Suprapubic skin (tissue), 4 donors: ENCODE measurements at regions not wholly inside any gene's neighbourhood (a gene's known extent, or its start where the extent isn't known, plus 50 kb on each side); places are given as distances from the start of the nearest gene placed in this dataset.

Experiments used
- DNase-seq, 2 donors: peaks; one replicate each; pipeline ENCODE4 v3.0.0-alpha.2; 2019; ENCODE audit warnings: low spot score in 2 of 2
- H3K27ac ChIP-seq: fragments of 200-600 bp; sonication (generic); one replicate; pipeline ENCODE4 v1.5.1; 2019
- H3K27me3 ChIP-seq: fragments of 200-600 bp; sonication (generic); one replicate; pipeline ENCODE4 v1.5.1; 2019
- H3K36me3 ChIP-seq: fragments of 200-600 bp; sonication (generic); one replicate; pipeline ENCODE4 v1.5.1; 2019
- H3K4me1 ChIP-seq: fragments of 200-600 bp; sonication (generic); one replicate; pipeline ENCODE4 v1.5.1; 2019
- H3K4me3 ChIP-seq: fragments of 200-600 bp; sonication (generic); one replicate; pipeline ENCODE4 v1.5.1; 2019; ENCODE audit warnings: mild to moderate bottlenecking
- H3K9me3 ChIP-seq: fragments of 200-600 bp; sonication (generic); one replicate; pipeline ENCODE4 v1.5.1; 2019
- EP300 ChIP-seq: sonication (generic); formaldehyde crosslinking; IDR thresholded peaks from one replicate; pipeline ENCODE4 v1.6.1; 2017; ENCODE audit warnings: antibody characterized with exemption
- POLR2A ChIP-seq, 2 donors: fragments of 450-650 bp; IDR thresholded peaks; one replicate each; pipeline ENCODE4 v1.6.1; 2017; ENCODE audit warnings: antibody characterized with exemption in 2 of 2, mild to moderate bottlenecking in 2 of 2, moderate library complexity in 2 of 2
- POLR2AphosphoS5 ChIP-seq, 3 donors: sonication (generic); formaldehyde crosslinking; IDR thresholded peaks; one replicate each; pipeline ENCODE4 v1.6.1; 2017; ENCODE audit warnings: antibody characterized with exemption in 3 of 3
- WGBS: methylation state at CpG from one replicate; pipeline ENCODE4 v1.1.5; 2018; 5-methylcytosine and 5-hydroxymethylcytosine counted together
- TF ChIP-seq, protein P1 (sequence below), 2 donors: fragments of 200-600 bp in 1 of 2; fragments of 450-650 bp in 1 of 2; sonication (generic) in 1 of 2; IDR thresholded peaks; one replicate each; pipeline ENCODE4 v1.5.1; 2016 to 2019; ENCODE audit warnings: antibody characterized with exemption in 2 of 2, mild to moderate bottlenecking in 1 of 2, moderate library complexity in 1 of 2

DNA sequence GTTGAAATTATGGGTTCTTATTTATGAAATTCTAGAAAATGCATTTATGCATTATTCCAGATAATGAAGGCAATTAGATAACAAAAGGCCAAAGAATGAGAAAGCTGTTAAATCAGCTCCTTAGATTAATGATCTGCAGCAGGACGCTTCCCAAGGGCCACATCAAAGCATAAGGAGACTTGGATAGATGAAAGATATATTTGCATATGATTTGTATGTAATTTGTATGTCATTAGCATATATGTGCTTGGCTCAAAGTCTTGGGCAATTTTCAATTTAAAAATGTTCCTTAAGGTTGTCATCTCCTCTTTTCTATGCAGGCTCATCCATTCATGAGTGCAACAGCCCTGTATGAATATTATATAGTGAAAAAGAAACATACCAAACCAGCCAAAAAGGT, 126.8 kb upstream of the IRS2 start:
- no peak for DNase-seq
- no peak overlapping the region for H3K27ac ChIP-seq
- no peak overlapping the region for H3K4me3 ChIP-seq
- TF ChIP-seq POLR2A (IDR thresholded peaks at IDR 0.05): no peak
- TF ChIP-seq, protein P1, sequence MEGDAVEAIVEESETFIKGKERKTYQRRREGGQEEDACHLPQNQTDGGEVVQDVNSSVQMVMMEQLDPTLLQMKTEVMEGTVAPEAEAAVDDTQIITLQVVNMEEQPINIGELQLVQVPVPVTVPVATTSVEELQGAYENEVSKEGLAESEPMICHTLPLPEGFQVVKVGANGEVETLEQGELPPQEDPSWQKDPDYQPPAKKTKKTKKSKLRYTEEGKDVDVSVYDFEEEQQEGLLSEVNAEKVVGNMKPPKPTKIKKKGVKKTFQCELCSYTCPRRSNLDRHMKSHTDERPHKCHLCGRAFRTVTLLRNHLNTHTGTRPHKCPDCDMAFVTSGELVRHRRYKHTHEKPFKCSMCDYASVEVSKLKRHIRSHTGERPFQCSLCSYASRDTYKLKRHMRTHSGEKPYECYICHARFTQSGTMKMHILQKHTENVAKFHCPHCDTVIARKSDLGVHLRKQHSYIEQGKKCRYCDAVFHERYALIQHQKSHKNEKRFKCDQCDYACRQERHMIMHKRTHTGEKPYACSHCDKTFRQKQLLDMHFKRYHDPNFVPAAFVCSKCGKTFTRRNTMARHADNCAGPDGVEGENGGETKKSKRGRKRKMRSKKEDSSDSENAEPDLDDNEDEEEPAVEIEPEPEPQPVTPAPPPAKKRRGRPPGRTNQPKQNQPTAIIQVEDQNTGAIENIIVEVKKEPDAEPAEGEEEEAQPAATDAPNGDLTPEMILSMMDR (IDR thresholded peaks at IDR 0.05): no peak
- TF ChIP-seq EP300: no peak
- TF ChIP-seq POLR2AphosphoS5 (IDR thresholded peaks at IDR 0.05): no peak
- H3K27me3 ChIP-seq: peaks cover 2% of the 10 kb centered on the region
- H3K4me1 ChIP-seq: no peaks in the 10 kb centered on the region
- WGBS: 86% methylated on average over 1 of the region's 1 CpG
- H3K9me3 ChIP-seq: no peaks in the 10 kb centered on the region
- no peaks in the 10 kb centered on the region for H3K36me3 ChIP-seq

DNA sequence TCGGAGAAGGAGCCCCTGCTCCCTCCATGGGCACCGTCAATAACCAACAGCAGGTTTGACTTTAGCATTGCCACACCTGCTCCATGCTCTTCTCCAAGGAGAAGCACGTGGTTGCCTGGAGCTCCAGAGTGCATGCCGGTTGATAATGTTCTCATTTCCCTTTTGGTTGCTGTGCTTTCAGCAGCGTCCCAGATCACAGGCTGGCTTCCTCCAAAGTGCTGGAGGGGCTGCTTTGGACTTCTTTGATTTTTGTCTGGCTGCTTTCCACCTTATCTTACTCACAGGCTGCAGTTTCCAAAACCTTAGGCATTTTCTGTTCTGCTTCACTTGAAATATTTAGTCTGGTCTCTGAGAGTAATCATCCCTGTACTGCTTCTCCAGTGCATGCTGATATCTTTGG, 123.8 kb upstream of the IRS2 start:
- Histone ChIP-seq H3K4me3 (no peak overlapping the region), H3K36me3 (no peaks in the 10 kb centered on the region), H3K9me3 (no peaks in the 10 kb centered on the region), H3K27me3 (peaks cover 2% of the 10 kb centered on the region), H3K4me1 (no peaks in the 10 kb centered on the region), H3K27ac (no peak overlapping the region)
- WGBS: 37% methylated on average over 5 of the region's 5 CpGs
- no peak for DNase-seq
- no peak for TF ChIP-seq POLR2AphosphoS5 (IDR thresholded peaks at IDR 0.05)
- TF ChIP-seq POLR2A (IDR thresholded peaks at IDR 0.05): no peak
- TF ChIP-seq, protein P1 (IDR thresholded peaks at IDR 0.05): no peak
- TF ChIP-seq EP300: no peak

DNA sequence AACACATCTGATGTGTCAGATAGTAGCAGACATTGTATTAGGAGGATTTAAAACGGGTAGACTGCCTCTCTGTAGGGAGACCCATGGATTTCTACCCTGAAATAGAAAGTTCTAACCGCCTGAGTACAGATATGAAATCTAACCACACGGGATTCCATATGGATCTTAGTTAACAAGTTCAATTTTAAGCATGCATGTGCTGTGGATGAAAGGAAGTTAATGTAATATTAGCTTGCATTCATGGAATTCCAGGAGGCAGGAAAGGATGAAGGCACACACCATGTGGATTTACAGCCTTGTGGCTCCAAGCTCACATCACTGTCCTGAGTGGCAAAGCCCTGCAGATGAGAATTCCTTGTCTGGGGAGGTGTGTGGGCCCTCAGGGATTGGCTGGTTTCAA, 120.6 kb upstream of the IRS2 start:
- no peaks in the 10 kb centered on the region for H3K36me3 ChIP-seq
- DNase-seq: no peak
- TF ChIP-seq EP300 (no peak), POLR2AphosphoS5 (IDR thresholded peaks at IDR 0.05) (no peak), POLR2A (IDR thresholded peaks at IDR 0.05) (no peak)
- TF ChIP-seq, protein P1 (IDR thresholded peaks at IDR 0.05): no peak
- no peak overlapping the region for H3K4me3 ChIP-seq
- no peak overlapping the region for H3K27ac ChIP-seq
- WGBS: 61% methylated on average over 3 of the region's 3 CpGs
- peaks cover 2% of the 10 kb centered on the region for H3K27me3 ChIP-seq
- no peaks in the 10 kb centered on the region for H3K4me1 ChIP-seq
- no peaks in the 10 kb centered on the region for H3K9me3 ChIP-seq

DNA sequence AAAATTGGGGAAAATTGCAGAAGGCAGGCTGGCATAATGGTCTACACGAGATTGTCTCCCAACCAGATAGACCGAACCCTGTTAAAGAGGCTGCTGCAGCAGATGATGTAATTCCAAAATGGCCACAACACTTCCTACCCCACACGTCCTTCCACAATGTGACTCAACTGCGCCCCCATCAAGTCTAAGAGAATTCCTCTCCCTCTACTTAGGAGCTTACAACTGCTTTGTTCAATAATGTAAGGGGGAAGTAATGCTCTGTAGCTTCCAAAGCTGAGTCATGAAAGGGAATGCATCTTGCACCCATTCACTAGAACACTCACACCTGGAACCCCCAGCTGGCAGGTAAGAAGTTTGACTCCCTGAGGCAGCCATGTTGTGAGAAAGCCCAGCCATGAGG, 117.8 kb upstream of the IRS2 start:
- Histone ChIP-seq H3K4me1 (no peaks in the 10 kb centered on the region), H3K36me3 (no peaks in the 10 kb centered on the region), H3K27me3 (no peaks in the 10 kb centered on the region), H3K9me3 (no peaks in the 10 kb centered on the region), H3K27ac (no peak overlapping the region), H3K4me3 (no peak overlapping the region)
- TF ChIP-seq EP300: no peak
- TF ChIP-seq, protein P1 (IDR thresholded peaks at IDR 0.05): no peak
- TF ChIP-seq POLR2A (IDR thresholded peaks at IDR 0.05): no peak
- TF ChIP-seq POLR2AphosphoS5 (IDR thresholded peaks at IDR 0.05): no peak
- DNase-seq: no peak
- 70% methylated on average over 4 of the region's 4 CpGs for WGBS

DNA sequence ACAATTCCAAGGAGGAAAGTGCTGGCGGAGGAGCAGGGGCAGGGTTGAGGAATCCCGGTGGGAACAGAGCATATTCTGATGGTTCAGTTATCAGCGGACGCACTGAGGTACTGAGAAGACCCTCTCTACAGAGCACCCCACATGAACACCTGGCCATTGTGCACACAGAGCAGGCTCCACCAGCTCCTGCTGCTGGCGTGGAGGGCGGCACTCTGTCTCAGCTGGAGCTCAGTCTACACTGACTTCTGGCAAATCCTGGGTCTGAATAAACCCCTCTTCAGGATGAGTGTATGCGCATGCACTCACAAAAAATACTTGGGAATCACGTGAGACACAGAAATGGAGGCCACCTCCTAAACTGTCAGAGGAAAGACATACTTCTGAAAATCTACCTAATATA, 114.4 kb upstream of the IRS2 start:
- TF ChIP-seq POLR2A (IDR thresholded peaks at IDR 0.05): no peak
- TF ChIP-seq, protein P1 (IDR thresholded peaks at IDR 0.05): no peak
- no peak for TF ChIP-seq EP300
- no peak for TF ChIP-seq POLR2AphosphoS5 (IDR thresholded peaks at IDR 0.05)
- Histone ChIP-seq H3K36me3 (no peaks in the 10 kb centered on the region), H3K4me3 (no peak overlapping the region), H3K4me1 (no peaks in the 10 kb centered on the region), H3K27ac (no peak overlapping the region), H3K9me3 (no peaks in the 10 kb centered on the region), H3K27me3 (no peaks in the 10 kb centered on the region)
- no peak for DNase-seq
- 82% methylated on average over 8 of the region's 8 CpGs for WGBS
